ENCODE measurements at regions not wholly inside any gene's neighbourhood (a gene's known extent, or its start where the extent isn't known, plus 50 kb on each side); places are given as distances from the start of the nearest gene placed in this dataset.

GRCh38 chr19:28428663-28429348 is 784.1 kb downstream of the UQCRFS1 start (continued):
- TF ChIP-seq, protein P1, sequence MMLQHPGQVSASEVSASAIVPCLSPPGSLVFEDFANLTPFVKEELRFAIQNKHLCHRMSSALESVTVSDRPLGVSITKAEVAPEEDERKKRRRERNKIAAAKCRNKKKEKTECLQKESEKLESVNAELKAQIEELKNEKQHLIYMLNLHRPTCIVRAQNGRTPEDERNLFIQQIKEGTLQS (CRISPR knock-in tag; conservative IDR thresholded peaks at IDR 0.05) = no peak
- TF ChIP-seq TEAD1 (CRISPR knock-in tag; IDR thresholded peaks at IDR 0.05) (no peak), FOXP1 (CRISPR knock-in tag; IDR thresholded peaks at IDR 0.05; ENCODE audit: borderline replicate concordance) (no peak), JAZF1 (CRISPR knock-in tag; IDR thresholded peaks at IDR 0.05) (no peak), IRF2 (CRISPR knock-in tag; IDR thresholded peaks at IDR 0.05; ENCODE audit: borderline replicate concordance, low read depth) (no peak), GTF2I (CRISPR knock-in tag; conservative IDR thresholded peaks at IDR 0.05) (no peak), MXD4 (CRISPR knock-in tag; IDR thresholded peaks at IDR 0.05; ENCODE audit: borderline replicate concordance) (no peak)
- TF ChIP-seq, protein P2, sequence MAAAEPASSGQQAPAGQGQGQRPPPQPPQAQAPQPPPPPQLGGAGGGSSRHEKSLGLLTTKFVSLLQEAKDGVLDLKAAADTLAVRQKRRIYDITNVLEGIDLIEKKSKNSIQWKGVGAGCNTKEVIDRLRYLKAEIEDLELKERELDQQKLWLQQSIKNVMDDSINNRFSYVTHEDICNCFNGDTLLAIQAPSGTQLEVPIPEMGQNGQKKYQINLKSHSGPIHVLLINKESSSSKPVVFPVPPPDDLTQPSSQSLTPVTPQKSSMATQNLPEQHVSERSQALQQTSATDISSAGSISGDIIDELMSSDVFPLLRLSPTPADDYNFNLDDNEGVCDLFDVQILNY (CRISPR knock-in tag; IDR thresholded peaks at IDR 0.05) = no peak
- TF ChIP-seq, protein P3, sequence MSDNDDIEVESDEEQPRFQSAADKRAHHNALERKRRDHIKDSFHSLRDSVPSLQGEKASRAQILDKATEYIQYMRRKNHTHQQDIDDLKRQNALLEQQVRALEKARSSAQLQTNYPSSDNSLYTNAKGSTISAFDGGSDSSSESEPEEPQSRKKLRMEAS (CRISPR knock-in tag; IDR thresholded peaks at IDR 0.05) = no peak
- TF ChIP-seq, protein P4, sequence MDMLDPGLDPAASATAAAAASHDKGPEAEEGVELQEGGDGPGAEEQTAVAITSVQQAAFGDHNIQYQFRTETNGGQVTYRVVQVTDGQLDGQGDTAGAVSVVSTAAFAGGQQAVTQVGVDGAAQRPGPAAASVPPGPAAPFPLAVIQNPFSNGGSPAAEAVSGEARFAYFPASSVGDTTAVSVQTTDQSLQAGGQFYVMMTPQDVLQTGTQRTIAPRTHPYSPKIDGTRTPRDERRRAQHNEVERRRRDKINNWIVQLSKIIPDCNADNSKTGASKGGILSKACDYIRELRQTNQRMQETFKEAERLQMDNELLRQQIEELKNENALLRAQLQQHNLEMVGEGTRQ (CRISPR knock-in tag; IDR thresholded peaks at IDR 0.05) = no peak

GRCh38 chr19:28427376-28428083 is 785.4 kb downstream of the UQCRFS1 start:
- TF ChIP-seq, protein P5, sequence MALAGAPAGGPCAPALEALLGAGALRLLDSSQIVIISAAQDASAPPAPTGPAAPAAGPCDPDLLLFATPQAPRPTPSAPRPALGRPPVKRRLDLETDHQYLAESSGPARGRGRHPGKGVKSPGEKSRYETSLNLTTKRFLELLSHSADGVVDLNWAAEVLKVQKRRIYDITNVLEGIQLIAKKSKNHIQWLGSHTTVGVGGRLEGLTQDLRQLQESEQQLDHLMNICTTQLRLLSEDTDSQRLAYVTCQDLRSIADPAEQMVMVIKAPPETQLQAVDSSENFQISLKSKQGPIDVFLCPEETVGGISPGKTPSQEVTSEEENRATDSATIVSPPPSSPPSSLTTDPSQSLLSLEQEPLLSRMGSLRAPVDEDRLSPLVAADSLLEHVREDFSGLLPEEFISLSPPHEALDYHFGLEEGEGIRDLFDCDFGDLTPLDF (CRISPR knock-in tag; IDR thresholded peaks at IDR 0.05) = no peak
- TF ChIP-seq ZNF138 (CRISPR knock-in tag; conservative IDR thresholded peaks at IDR 0.05) = no peak
- no peak for TF ChIP-seq AR (CRISPR knock-in tag; IDR thresholded peaks at IDR 0.05)
- TF ChIP-seq, protein P6, sequence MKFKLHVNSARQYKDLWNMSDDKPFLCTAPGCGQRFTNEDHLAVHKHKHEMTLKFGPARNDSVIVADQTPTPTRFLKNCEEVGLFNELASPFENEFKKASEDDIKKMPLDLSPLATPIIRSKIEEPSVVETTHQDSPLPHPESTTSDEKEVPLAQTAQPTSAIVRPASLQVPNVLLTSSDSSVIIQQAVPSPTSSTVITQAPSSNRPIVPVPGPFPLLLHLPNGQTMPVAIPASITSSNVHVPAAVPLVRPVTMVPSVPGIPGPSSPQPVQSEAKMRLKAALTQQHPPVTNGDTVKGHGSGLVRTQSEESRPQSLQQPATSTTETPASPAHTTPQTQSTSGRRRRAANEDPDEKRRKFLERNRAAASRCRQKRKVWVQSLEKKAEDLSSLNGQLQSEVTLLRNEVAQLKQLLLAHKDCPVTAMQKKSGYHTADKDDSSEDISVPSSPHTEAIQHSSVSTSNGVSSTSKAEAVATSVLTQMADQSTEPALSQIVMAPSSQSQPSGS (CRISPR knock-in tag; IDR thresholded peaks at IDR 0.05; ENCODE audit: borderline replicate concordance, low read depth) = no peak
- no peak for TF ChIP-seq OVOL2 (CRISPR knock-in tag; IDR thresholded peaks at IDR 0.05; ENCODE audit: borderline replicate concordance)
- TF ChIP-seq TCF7 (CRISPR knock-in tag; IDR thresholded peaks at IDR 0.05; ENCODE audit: low read depth) = no peak
- no peak for TF ChIP-seq TEAD4 (CRISPR knock-in tag; IDR thresholded peaks at IDR 0.05)
- no peak for TF ChIP-seq TEAD1 (CRISPR knock-in tag; IDR thresholded peaks at IDR 0.05)
- H3K9me3 Mint-ChIP-seq = peaks cover 13% of the 10 kb centered on the region
- no peak overlapping the region for H3K4me3 Mint-ChIP-seq
- ATAC-seq (no peak), DNase-seq (ENCODE audit: low spot score) (no peak)
- H3K36me3 Mint-ChIP-seq = peaks cover 10% of the 10 kb centered on the region
- ChIA-PET POLR2A (no interaction called here), CTCF (no interaction called here)
- H3K27me3 Mint-ChIP-seq (ENCODE audit: low read depth) = no peaks in the 10 kb centered on the region; the same call in 1 of the 2 replicates
- H3K27ac Mint-ChIP-seq = peak overlapping the region; percentile 23; the same call in 1 of the 2 replicates
- H3K4me1 Mint-ChIP-seq = peaks cover 54% of the 10 kb centered on the region

All from WTC11 (cell line).